HG02970 (cell line): ENCODE measurements at regions not wholly inside any gene's neighbourhood (a gene's known extent, or its start where the extent isn't known, plus 50 kb on each side); places are given as distances from the start of the nearest gene placed in this dataset.

Source experiments
- ATAC-seq: cut with Tn5 transposase; IDR thresholded peaks from one replicate; pipeline ENCODE4 v1.9.1; 2021; ENCODE audit warnings: mild to moderate bottlenecking, moderate library complexity, moderate number of reproducible peaks; ENCODE audit not compliant: unreplicated experiment, low FRiP score

- no peak for ATAC-seq
These were observed 60.7 kb upstream of the BTN3A2 start for GRCh38 chr6:26304213-26304796.

GRCh38 chr6:26304797-26305640 lies 60.0 kb upstream of the BTN3A2 start:
- no peak for ATAC-seq

- no peak for ATAC-seq
These were observed 59.4 kb upstream of the BTN3A2 start for GRCh38 chr6:26305641-26305969.

GRCh38 chr6:26306232-26306631 lies 58.8 kb upstream of the BTN3A2 start:
- no peak for ATAC-seq

GRCh38 chr6:26307850-26308249 lies 57.1 kb upstream of the BTN3A2 start:
- ATAC-seq: no peak

DNA sequence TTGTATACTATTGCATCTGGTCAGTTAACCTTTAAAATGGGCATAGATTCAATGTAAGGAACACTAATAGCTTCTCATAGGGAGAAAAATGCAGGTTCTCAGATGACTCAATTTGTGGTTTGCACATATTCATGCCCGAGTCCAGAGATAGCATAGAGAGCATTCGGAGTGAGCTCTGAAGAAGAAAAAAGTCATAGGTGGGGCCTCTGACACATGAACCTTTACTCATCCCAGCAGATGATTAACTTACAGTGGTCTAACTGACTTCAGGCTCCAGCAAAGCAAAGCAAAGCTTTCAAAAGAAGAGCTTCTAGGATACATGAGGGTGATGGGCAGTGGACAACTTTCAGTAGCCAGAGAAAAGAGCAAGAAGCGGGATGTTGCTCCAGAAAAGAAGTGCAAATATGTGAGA lies 55.3 kb upstream of the BTN3A2 start:
- ATAC-seq: no peak

DNA sequence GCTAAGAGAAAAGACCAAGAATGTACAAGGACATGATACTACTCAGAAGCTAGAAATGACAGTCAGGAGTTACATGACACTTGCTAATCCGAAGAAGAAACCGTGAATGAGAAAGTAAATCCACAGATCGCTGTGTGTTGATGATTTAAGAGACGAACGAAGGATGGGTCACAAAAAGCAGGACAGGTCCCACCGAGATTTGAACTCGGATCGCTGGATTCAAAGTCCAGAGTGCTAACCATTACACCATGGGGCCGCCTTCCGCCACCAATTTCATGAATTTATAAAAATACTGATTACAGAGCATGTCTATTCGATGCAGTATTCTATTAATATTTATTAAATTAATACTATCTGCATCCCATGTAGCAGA lies 54.0 kb upstream of the BTN3A2 start:
- ATAC-seq: no peak

GRCh38 chr6:26311385-26312095 lies 53.5 kb upstream of the BTN3A2 start:
- ATAC-seq: no peak

- no peak for ATAC-seq
These were observed 52.9 kb upstream of the BTN3A2 start for GRCh38 chr6:26312096-26312463.

GRCh38 chr6:26312501-26313397 lies 52.2 kb upstream of the BTN3A2 start:
- peak; percentile 31 for ATAC-seq
